22Rv1 (cell line): ENCODE measurements at regions not wholly inside any gene's neighbourhood (a gene's known extent, or its start where the extent isn't known, plus 50 kb on each side); places are given as distances from the start of the nearest gene placed in this dataset.

Source experiments
- ZFX ChIP-seq: fragments of 450-650 bp; IDR thresholded peaks from 2 replicates; pipeline ENCODE4 v1.6.1; 2017; ENCODE audit warnings: antibody characterized with exemption, borderline replicate concordance
- TF ChIP-seq, protein P1 (sequence below): fragments of 450-650 bp; IDR thresholded peaks from 2 replicates; pipeline ENCODE4 v1.5.1; 2017; ENCODE audit warnings: mild to moderate bottlenecking

DNA sequence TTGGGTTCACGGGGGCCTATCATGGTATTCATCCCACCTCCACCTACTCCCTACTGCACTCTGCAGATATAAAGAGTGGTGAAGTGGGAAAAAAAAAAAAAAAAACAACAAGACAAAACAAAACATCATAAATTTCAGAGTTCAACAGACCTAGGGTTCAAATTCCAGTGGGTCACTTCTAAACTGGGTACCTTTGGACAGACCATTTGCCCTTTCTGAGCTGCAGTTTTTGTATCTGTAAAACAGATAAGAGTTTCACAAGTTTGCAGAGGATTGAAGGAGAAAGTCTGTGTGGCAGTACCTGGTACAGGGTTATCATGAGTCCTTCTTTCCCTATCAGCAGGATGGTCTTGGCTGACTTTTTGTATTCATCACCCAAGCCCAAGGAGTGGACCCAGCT lies 211.2 kb upstream of the EEA1 start:
- TF ChIP-seq, protein P1, sequence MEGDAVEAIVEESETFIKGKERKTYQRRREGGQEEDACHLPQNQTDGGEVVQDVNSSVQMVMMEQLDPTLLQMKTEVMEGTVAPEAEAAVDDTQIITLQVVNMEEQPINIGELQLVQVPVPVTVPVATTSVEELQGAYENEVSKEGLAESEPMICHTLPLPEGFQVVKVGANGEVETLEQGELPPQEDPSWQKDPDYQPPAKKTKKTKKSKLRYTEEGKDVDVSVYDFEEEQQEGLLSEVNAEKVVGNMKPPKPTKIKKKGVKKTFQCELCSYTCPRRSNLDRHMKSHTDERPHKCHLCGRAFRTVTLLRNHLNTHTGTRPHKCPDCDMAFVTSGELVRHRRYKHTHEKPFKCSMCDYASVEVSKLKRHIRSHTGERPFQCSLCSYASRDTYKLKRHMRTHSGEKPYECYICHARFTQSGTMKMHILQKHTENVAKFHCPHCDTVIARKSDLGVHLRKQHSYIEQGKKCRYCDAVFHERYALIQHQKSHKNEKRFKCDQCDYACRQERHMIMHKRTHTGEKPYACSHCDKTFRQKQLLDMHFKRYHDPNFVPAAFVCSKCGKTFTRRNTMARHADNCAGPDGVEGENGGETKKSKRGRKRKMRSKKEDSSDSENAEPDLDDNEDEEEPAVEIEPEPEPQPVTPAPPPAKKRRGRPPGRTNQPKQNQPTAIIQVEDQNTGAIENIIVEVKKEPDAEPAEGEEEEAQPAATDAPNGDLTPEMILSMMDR = no peak
- TF ChIP-seq ZFX = no peak
